Activated gamma-delta T cell treated with Interleukin-2 at 50 U/mL for 16 hours (primary cell): ENCODE measurements at regions not wholly inside any gene's neighbourhood (a gene's known extent, or its start where the extent isn't known, plus 50 kb on each side); places are given as distances from the start of the nearest gene placed in this dataset.
"Not testable (repeated sequence)": the region's sequence is repeated elsewhere in the genome, so short reads cannot be mapped to it uniquely, and the experiment has no call there.

ENCODE experiments used
- DNase-seq: peaks from one replicate; pipeline ENCODE4 v3.0.0-alpha.2; 2020

GRCh38 chr22:25420925-25421904 lies 143.3 kb upstream of the GRK3 start:
- no peak for DNase-seq

- DNase-seq, result not testable (repeated sequence)
Observed at GRCh38 chr22:25426530-25427308, 137.8 kb upstream of the GRK3 start.

- not testable (repeated sequence) for DNase-seq
Observed at GRCh38 chr22:25431637-25432342, 132.7 kb upstream of the GRK3 start.

- not testable (repeated sequence) for DNase-seq
Observed at GRCh38 chr22:25433381-25433970, 131.0 kb upstream of the GRK3 start.

GRCh38 chr22:25437414-25438160 lies 126.9 kb upstream of the GRK3 start:
- no peak for DNase-seq

GRCh38 chr22:25447067-25447685 lies 117.3 kb upstream of the GRK3 start:
- no peak for DNase-seq

- peak; percentile 88 for DNase-seq
Observed at GRCh38 chr22:25447686-25448434, 116.6 kb upstream of the GRK3 start.

GRCh38 chr22:25448435-25449051 lies 115.9 kb upstream of the GRK3 start:
- no peak for DNase-seq

- DNase-seq, result no peak
Observed at GRCh38 chr22:25449781-25450317, 114.6 kb upstream of the GRK3 start.

GRCh38 chr22:25451480-25452114 lies 112.9 kb upstream of the GRK3 start:
- no peak for DNase-seq

- no peak for DNase-seq
Observed at GRCh38 chr22:25452116-25452700, 112.3 kb upstream of the GRK3 start.

GRCh38 chr22:25453058-25453457 lies 111.4 kb upstream of the GRK3 start:
- no peak for DNase-seq

- no peak for DNase-seq
Observed at GRCh38 chr22:25453557-25453956, 110.9 kb upstream of the GRK3 start.

- not testable (repeated sequence) for DNase-seq
Observed at GRCh38 chr22:25456300-25457043, 108.0 kb upstream of the GRK3 start.

GRCh38 chr22:25458631-25459030 lies 105.8 kb upstream of the GRK3 start:
- not testable (repeated sequence) for DNase-seq

- DNase-seq, result not testable (repeated sequence)
Observed at GRCh38 chr22:25460682-25461081, 103.8 kb upstream of the GRK3 start.

- DNase-seq, result no peak
Observed at GRCh38 chr22:25461301-25461700, 103.2 kb upstream of the GRK3 start.
